ENCODE measurements at regions not wholly inside any gene's neighbourhood (a gene's known extent, or its start where the extent isn't known, plus 50 kb on each side); places are given as distances from the start of the nearest gene placed in this dataset.

GRCh38 chr1:99445071-99445470 lies 180.8 kb downstream of the PLPPR4 start:
- no peak for DNase-seq (ENCODE audit: low read depth in 1 of 2, low spot score in 2 of 2)
- Histone ChIP-seq H3K27ac (ENCODE audit: low read depth, low read length) (no peak overlapping the region), H4K20me1 (replicated peaks in 1 of 2; ENCODE audit: control insufficient read depth in 1 of 2, insufficient read depth in 2 of 2, low read length in 2 of 2) (no peaks in the 10 kb centered on the region), H2AFZ (ENCODE audit: low read length) (no peak overlapping the region), H2BK120ac (replicated peaks; ENCODE audit: low read depth, low read length) (no peak overlapping the region), H3K79me2 (ENCODE audit: control insufficient read depth in 1 of 2, insufficient read depth in 2 of 2, low read length in 2 of 2) (no peaks in the 10 kb centered on the region), H3K9me3 (ENCODE audit: insufficient read depth in 2 of 2, low read depth in 1 of 2, low read length in 1 of 2) (no peaks in the 10 kb centered on the region), H3K36me3 (ENCODE audit: control insufficient read depth in 2 of 4, insufficient read depth in 4 of 4, low read length in 3 of 4) (no peaks in the 10 kb centered on the region), H3K56ac (replicated peaks; ENCODE audit: insufficient read length, low read depth, low read length) (no peak overlapping the region), H3K18ac (ENCODE audit: extremely low read depth, low read length) (no peak overlapping the region), H3K14ac (ENCODE audit: insufficient read length) (no peak overlapping the region), H4K91ac (replicated peaks; ENCODE audit: insufficient read length, low read length) (no peak overlapping the region), H2BK15ac (ENCODE audit: low read length) (no peak overlapping the region), H3K27me3 (replicated peaks in 1 of 4; ENCODE audit: control insufficient read depth in 3 of 4, extremely low read depth in 1 of 4, insufficient read depth in 3 of 4, low read length in 3 of 4) (peaks cover 0 to 1% (median 0%) of the 10 kb centered on the region in 4 experiments; a peak in 1 of 7 replicates), H3K9ac (replicated peaks in 1 of 4; ENCODE audit: extremely low read depth in 1 of 4, low read depth in 3 of 4, low read length in 3 of 4) (no peak overlapping the region), H4K8ac (ENCODE audit: extremely low read depth, insufficient read depth, low read length) (no peak overlapping the region), H4K5ac (ENCODE audit: insufficient read length, low read depth, low read length) (no peak overlapping the region), H2AK5ac (ENCODE audit: low read depth, low read length) (no peak overlapping the region), H3K4ac (replicated peaks; ENCODE audit: insufficient read length, low read depth, low read length) (no peak overlapping the region), H3K4me3 (ENCODE audit: extremely low read depth in 1 of 4, insufficient read depth in 2 of 4, low read depth in 3 of 4, low read length in 4 of 4) (no peak overlapping the region), H3K4me2 (ENCODE audit: insufficient read depth in 1 of 2, low read depth in 2 of 2, low read length in 2 of 2) (no peak overlapping the region), H3K79me1 (ENCODE audit: low read depth, low read length) (no peaks in the 10 kb centered on the region), H2BK12ac (ENCODE audit: low read depth, low read length) (no peak overlapping the region), H3K4me1 (replicated peaks in 1 of 4; ENCODE audit: control insufficient read depth in 3 of 4, insufficient read depth in 4 of 4, low read length in 3 of 4) (no peaks in the 10 kb centered on the region), H3K23ac (ENCODE audit: insufficient read length) (no peak overlapping the region), H3K23me2 (ENCODE audit: low read depth, low read length) (no peaks in the 10 kb centered on the region), H2BK5ac (ENCODE audit: low read depth, low read length) (no peak overlapping the region), H2BK20ac (ENCODE audit: low read length) (no peak overlapping the region)
- TF ChIP-seq NRF1 (IDR thresholded peaks at IDR 0.05; ENCODE audit: low read depth, low read length) (no peak), TBP (IDR thresholded peaks at IDR 0.05; ENCODE audit: low read depth, low read length) (no peak), RXRA (IDR thresholded peaks at IDR 0.05; ENCODE audit: insufficient read depth, low read depth, low read length) (no peak), SIX5 (IDR thresholded peaks at IDR 0.05; ENCODE audit: low read depth, low read length) (no peak), SUZ12 (IDR thresholded peaks at IDR 0.05; ENCODE audit: low read length) (no peak), TAF1 (IDR thresholded peaks at IDR 0.05; ENCODE audit: low read depth, low read length) (no peak), KDM5A (IDR thresholded peaks at IDR 0.05; ENCODE audit: low read length) (no peak), CBX5 (IDR thresholded peaks at IDR 0.05; ENCODE audit: low read depth, low read length) (no peak), CHD2 (IDR thresholded peaks at IDR 0.05; ENCODE audit: low read length) (no peak), TAF7 (optimal IDR thresholded peaks at IDR 0.05; ENCODE audit: borderline replicate concordance, low read depth, low read length) (no peak)
- FAIRE-seq = no peak
- ChIA-PET CTCF (ENCODE audit: partially characterized antibody) (interaction anchor here (0.7 to 1.2 kb wide), 3 partner anchors 10 to 287 kb away, joined by 3 read pairs; no protein-coding TSS in a partner anchor), POLR2A (ENCODE audit: partially characterized antibody) (no interaction called here)
